HEK293 (cell line): ENCODE measurements at regions not wholly inside any gene's neighbourhood (a gene's known extent, or its start where the extent isn't known, plus 50 kb on each side); places are given as distances from the start of the nearest gene placed in this dataset.
"Not testable (repeated sequence)": the region's sequence is repeated elsewhere in the genome, so short reads cannot be mapped to it uniquely, and the experiment has no call there.

Experiments
- CTCF ChIA-PET: fragments of 350-600 bp; formaldehyde crosslinking; extraction: SDS; loops from one replicate; lab custom pipeline; 2021; ENCODE audit warnings: antibody characterized with exemption; lab: Yijun Ruan, JAX
- POLR2A ChIA-PET: fragments of 300-600 bp; formaldehyde crosslinking; extraction: SDS; loops from one replicate; lab custom pipeline; 2020; ENCODE audit warnings: antibody characterized with exemption, inconsistent platforms; lab: Yijun Ruan, JAX
- H3K27ac ChIP-seq: fragments of 200-500 bp; sonication (Bioruptor generic); 2 replicates; pipeline ENCODE4 v1.5.1; 2014; ENCODE audit warnings: low read depth, low read length, control low read depth, inconsistent platforms; ENCODE audit errors: extremely low read depth
- H3K36me3 ChIP-seq, 2 experiments: fragments of 200-500 bp in 1 of 2; sonication (Bioruptor generic) in 1 of 2; 1 replicate in 1 of 2; 2 replicates in 1 of 2; pipeline ENCODE4 v1.5.1; 2014 to 2017; ENCODE audit warnings: inconsistent platforms in 2 of 2, low read length in 2 of 2; ENCODE audit not compliant: control insufficient read depth in 2 of 2, insufficient read depth in 1 of 2
- H3K4me1 ChIP-seq: fragments of 200-500 bp; sonication (Bioruptor generic); 2 replicates; pipeline ENCODE4 v1.5.1; 2014; ENCODE audit warnings: mild to moderate bottlenecking, low read length, inconsistent platforms; ENCODE audit not compliant: control insufficient read depth, insufficient read depth
- H3K4me3 ChIP-seq: 2 replicates; pipeline ENCODE4 v1.5.1; 2011; ENCODE audit warnings: low read depth, mild to moderate bottlenecking, control low read depth, low read length, moderate library complexity
- H3K9me3 ChIP-seq: fragments of 200-500 bp; sonication (Bioruptor generic); 2 replicates; pipeline ENCODE4 v1.5.1; 2014; ENCODE audit warnings: low read depth, low read length, inconsistent platforms; ENCODE audit not compliant: control insufficient read depth, insufficient read depth
- BCL11B ChIP-seq: fragments of 450-650 bp; formaldehyde crosslinking; IDR thresholded peaks from 2 replicates; pipeline ENCODE4 v1.5.1; 2016; ENCODE audit warnings: low read depth, missing biosample characterization, missing genetic modification characterization
- YY1 ChIP-seq: fragments of 450-650 bp; formaldehyde crosslinking; IDR thresholded peaks from 2 replicates; pipeline ENCODE4 v1.5.1; 2018; ENCODE audit warnings: missing biosample characterization, missing genetic modification characterization
- ZBTB11 ChIP-seq: fragments of 450-650 bp; formaldehyde crosslinking; conservative IDR thresholded peaks from 2 replicates; pipeline ENCODE4 v1.5.1; 2016; ENCODE audit warnings: low read depth, missing biosample characterization, missing genetic modification characterization
- ZNF112 ChIP-seq: fragments of 450-650 bp; formaldehyde crosslinking; IDR thresholded peaks from 2 replicates; pipeline ENCODE4 v1.5.0; 2017; ENCODE audit warnings: missing biosample characterization, missing genetic modification characterization
- ZNF138 ChIP-seq: fragments of 450-650 bp; formaldehyde crosslinking; IDR thresholded peaks from 2 replicates; pipeline ENCODE4 v1.5.1; 2016; ENCODE audit warnings: missing biosample characterization, missing genetic modification characterization, borderline replicate concordance
- ZNF140 ChIP-seq: fragments of 450-650 bp; formaldehyde crosslinking; IDR thresholded peaks from 2 replicates; pipeline ENCODE4 v1.5.1; 2016; ENCODE audit warnings: missing biosample characterization, missing genetic modification characterization
- ZNF146 ChIP-seq: fragments of 450-650 bp; formaldehyde crosslinking; IDR thresholded peaks from 2 replicates; pipeline ENCODE4 v1.5.1; 2016; ENCODE audit warnings: missing biosample characterization, missing genetic modification characterization
- ZNF18 ChIP-seq: fragments of 450-650 bp; formaldehyde crosslinking; IDR thresholded peaks from 2 replicates; pipeline ENCODE4 v1.5.1; 2016; ENCODE audit warnings: missing biosample characterization, missing genetic modification characterization
- ZNF24 ChIP-seq: fragments of 450-650 bp; formaldehyde crosslinking; IDR thresholded peaks from 2 replicates; pipeline ENCODE4 v1.5.1; 2016; ENCODE audit warnings: missing biosample characterization, missing genetic modification characterization
- ZNF248 ChIP-seq: fragments of 450-650 bp; formaldehyde crosslinking; IDR thresholded peaks from 2 replicates; pipeline ENCODE4 v1.5.1; 2017; ENCODE audit warnings: missing biosample characterization, missing genetic modification characterization
- ZNF292 ChIP-seq: fragments of 450-650 bp; formaldehyde crosslinking; IDR thresholded peaks from 2 replicates; pipeline ENCODE4 v1.5.1; 2016; ENCODE audit warnings: low read depth, missing biosample characterization, missing genetic modification characterization, borderline replicate concordance
- ZNF302 ChIP-seq: fragments of 450-650 bp; formaldehyde crosslinking; IDR thresholded peaks from 2 replicates; pipeline ENCODE4 v1.5.1; 2016; ENCODE audit warnings: missing biosample characterization, missing genetic modification characterization, low read depth
- ZNF48 ChIP-seq: fragments of 450-650 bp; formaldehyde crosslinking; IDR thresholded peaks from 2 replicates; pipeline ENCODE4 v1.5.1; 2016; ENCODE audit warnings: missing biosample characterization, missing genetic modification characterization
- ZNF510 ChIP-seq: fragments of 450-650 bp; formaldehyde crosslinking; IDR thresholded peaks from 2 replicates; pipeline ENCODE4 v1.5.1; 2018; ENCODE audit warnings: mild to moderate bottlenecking, missing genetic modification characterization, missing biosample characterization; ENCODE audit not compliant: insufficient replicate concordance
- ZNF529 ChIP-seq: fragments of 450-650 bp; formaldehyde crosslinking; IDR thresholded peaks from 2 replicates; pipeline ENCODE4 v1.5.1; 2017; ENCODE audit warnings: missing genetic modification characterization, missing biosample characterization; ENCODE audit not compliant: insufficient replicate concordance
- ZNF549 ChIP-seq: fragments of 450-650 bp; IDR thresholded peaks from 2 replicates; pipeline ENCODE4 v1.5.1; 2018; ENCODE audit warnings: missing biosample characterization, missing genetic modification characterization, mild to moderate bottlenecking, inconsistent platforms, moderate library complexity
- ZNF654 ChIP-seq: fragments of 450-650 bp; formaldehyde crosslinking; IDR thresholded peaks from 2 replicates; pipeline ENCODE4 v1.5.1; 2016; ENCODE audit warnings: low read depth, missing biosample characterization, missing genetic modification characterization
- ZNF76 ChIP-seq: fragments of 450-650 bp; formaldehyde crosslinking; IDR thresholded peaks from 2 replicates; pipeline ENCODE4; 2016; ENCODE audit warnings: low read depth, missing biosample characterization, missing genetic modification characterization, borderline replicate concordance
- ZNF777 ChIP-seq: fragments of 450-650 bp; formaldehyde crosslinking; IDR thresholded peaks from 2 replicates; pipeline ENCODE4 v1.5.1; 2017; ENCODE audit warnings: missing biosample characterization, missing genetic modification characterization, borderline replicate concordance
- ZNF792 ChIP-seq: fragments of 450-650 bp; formaldehyde crosslinking; IDR thresholded peaks from 2 replicates; pipeline ENCODE4 v1.5.1; 2016; ENCODE audit warnings: missing biosample characterization, missing genetic modification characterization
- ZNF837 ChIP-seq: fragments of 450-650 bp; formaldehyde crosslinking; IDR thresholded peaks from 2 replicates; pipeline ENCODE4 v1.5.1; 2016; ENCODE audit warnings: missing biosample characterization, missing genetic modification characterization
- ZNF843 ChIP-seq: fragments of 450-650 bp; formaldehyde crosslinking; IDR thresholded peaks from 2 replicates; pipeline ENCODE4 v1.5.1; 2016; ENCODE audit warnings: missing biosample characterization, missing genetic modification characterization
- ZSCAN4 ChIP-seq: fragments of 450-650 bp; formaldehyde crosslinking; IDR thresholded peaks from 2 replicates; pipeline ENCODE4 v1.5.1; 2017; ENCODE audit warnings: missing biosample characterization, missing genetic modification characterization

- H3K4me3 ChIP-seq, H3K36me3 ChIP-seq, H3K27ac ChIP-seq, H3K4me1 ChIP-seq, POLR2A ChIA-PET, H3K9me3 ChIP-seq, CTCF ChIA-PET: not testable (repeated sequence)
Measured at GRCh38 chr4:67412153-67412712, 133.1 kb downstream of the CENPC start.

- Histone ChIP-seq H3K9me3 (no peaks in the 10 kb centered on the region), H3K4me1 (no peaks in the 10 kb centered on the region), H3K27ac (no peak overlapping the region), H3K4me3 (no peak overlapping the region)
- ChIA-PET POLR2A (no interaction called here), CTCF (interaction anchor here (1.2 kb wide), 1 partner anchor 10 kb away, joined by 3 read pairs; no protein-coding TSS in a partner anchor)
- TF ChIP-seq ZNF18 (tag by site-specific recombination): no peak
- TF ChIP-seq ZNF138 (tag by site-specific recombination): no peak
- no peak for TF ChIP-seq ZNF76 (tag by site-specific recombination)
- TF ChIP-seq ZNF24 (tag by site-specific recombination): no peak
- no peak for TF ChIP-seq ZNF248 (tag by site-specific recombination)
- TF ChIP-seq, all 188 proteins: peak for 0
- no peaks in the 10 kb centered on the region for H3K36me3 ChIP-seq
Measured at GRCh38 chr4:67403342-67403741, 142.0 kb downstream of the CENPC start.

- ChIA-PET CTCF (no interaction called here), POLR2A (no interaction called here)
- Histone ChIP-seq H3K4me3 (no peak overlapping the region), H3K9me3 (no peaks in the 10 kb centered on the region), H3K36me3 (no peaks in the 10 kb centered on the region), H3K27ac (no peak overlapping the region), H3K4me1 (no peaks in the 10 kb centered on the region)
- no peak for TF ChIP-seq ZNF654 (tag by site-specific recombination)
- TF ChIP-seq ZNF529: no peak
- TF ChIP-seq BCL11B (tag by site-specific recombination): no peak
- TF ChIP-seq ZNF146 (tag by site-specific recombination): no peak
- no peak for TF ChIP-seq ZNF140
- TF ChIP-seq YY1: no peak
- TF ChIP-seq ZNF510 (tag by site-specific recombination): no peak
- no peak for TF ChIP-seq ZNF302 (tag by site-specific recombination)
- no peak for TF ChIP-seq ZNF112
- no peak for TF ChIP-seq ZNF48 (tag by site-specific recombination)
- no peak for TF ChIP-seq ZNF292
- no peak for TF ChIP-seq ZNF837 (tag by site-specific recombination)
- TF ChIP-seq ZNF777 (tag by site-specific recombination): no peak
- TF ChIP-seq ZNF549 (tag by site-specific recombination): no peak
- TF ChIP-seq ZNF24 (tag by site-specific recombination): no peak
- TF ChIP-seq ZNF843 (tag by site-specific recombination): no peak
- no peak for TF ChIP-seq ZSCAN4
- no peak for TF ChIP-seq ZNF792 (tag by site-specific recombination)
- TF ChIP-seq ZBTB11 (tag by site-specific recombination): no peak
Measured at GRCh38 chr4:67401902-67402301, 143.4 kb downstream of the CENPC start.
